NCI-H2171 treated with DMSO at 0.1 percent for 48 hours (cell line): ENCODE measurements at regions not wholly inside any gene's neighbourhood (a gene's known extent, or its start where the extent isn't known, plus 50 kb on each side); places are given as distances from the start of the nearest gene placed in this dataset.

Experiments used
- DNase-seq: peaks from one replicate; lab custom pipeline; 2025; lab: John Stamatoyannopoulos, UW

DNA sequence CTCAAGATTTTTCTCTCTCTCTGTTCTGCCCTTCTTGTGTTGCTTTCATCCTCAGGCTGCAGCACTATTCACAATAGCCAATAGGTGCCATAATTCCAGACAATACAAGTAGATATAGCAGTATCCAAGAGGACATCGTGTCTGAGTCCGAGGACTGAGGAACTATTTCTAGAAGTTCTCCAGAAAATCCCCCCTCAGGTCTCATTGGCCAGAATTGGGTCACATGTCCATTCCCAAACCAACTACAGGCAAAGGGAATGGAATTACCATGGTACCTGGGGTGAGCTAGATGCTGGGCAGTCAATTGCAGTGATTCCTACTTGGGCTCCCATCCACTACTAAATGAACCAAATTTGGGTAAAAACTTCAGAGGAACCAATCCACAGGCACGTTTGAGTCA lies 301.9 kb upstream of the RASGEF1B start:
- DNase-seq, result no peak

DNA sequence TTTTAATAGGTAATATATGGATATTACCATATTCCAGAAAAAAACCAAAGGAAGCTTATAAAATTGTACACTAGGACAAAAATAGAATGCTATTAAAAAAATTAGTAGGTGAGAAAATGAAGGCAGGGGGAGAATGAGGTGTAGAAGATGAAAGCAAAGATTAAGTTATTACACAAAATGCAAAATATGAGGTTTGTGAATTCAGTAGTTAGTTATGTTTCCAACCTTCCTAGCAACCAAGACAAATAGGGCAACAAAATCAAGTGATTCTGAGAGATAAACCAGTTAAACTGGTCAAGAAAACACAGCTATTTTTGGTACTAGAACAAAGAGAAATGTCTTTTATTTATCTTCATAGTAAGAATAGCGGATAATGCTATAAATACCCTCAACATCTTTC lies 300.0 kb upstream of the RASGEF1B start:
- DNase-seq, result no peak

DNA sequence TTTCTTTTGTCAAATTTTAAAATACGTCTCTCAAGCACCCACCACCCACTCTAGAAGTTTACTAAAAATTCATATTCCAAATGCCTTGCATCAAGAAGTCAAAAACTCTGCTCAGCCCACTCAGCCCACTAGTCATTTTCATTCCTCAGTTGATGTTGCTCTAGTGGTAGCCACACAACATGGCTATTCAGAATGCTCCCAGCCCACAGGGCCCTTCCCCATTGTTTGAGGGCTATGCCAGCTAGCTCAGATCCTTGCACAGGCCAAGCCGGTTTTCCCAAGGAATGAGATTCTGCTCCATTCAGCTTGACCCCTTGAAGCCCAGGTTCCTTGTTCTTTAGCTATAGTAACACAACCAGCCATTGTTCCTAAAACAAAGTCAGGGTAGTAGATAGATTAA lies 297.5 kb upstream of the RASGEF1B start:
- no peak for DNase-seq

DNA sequence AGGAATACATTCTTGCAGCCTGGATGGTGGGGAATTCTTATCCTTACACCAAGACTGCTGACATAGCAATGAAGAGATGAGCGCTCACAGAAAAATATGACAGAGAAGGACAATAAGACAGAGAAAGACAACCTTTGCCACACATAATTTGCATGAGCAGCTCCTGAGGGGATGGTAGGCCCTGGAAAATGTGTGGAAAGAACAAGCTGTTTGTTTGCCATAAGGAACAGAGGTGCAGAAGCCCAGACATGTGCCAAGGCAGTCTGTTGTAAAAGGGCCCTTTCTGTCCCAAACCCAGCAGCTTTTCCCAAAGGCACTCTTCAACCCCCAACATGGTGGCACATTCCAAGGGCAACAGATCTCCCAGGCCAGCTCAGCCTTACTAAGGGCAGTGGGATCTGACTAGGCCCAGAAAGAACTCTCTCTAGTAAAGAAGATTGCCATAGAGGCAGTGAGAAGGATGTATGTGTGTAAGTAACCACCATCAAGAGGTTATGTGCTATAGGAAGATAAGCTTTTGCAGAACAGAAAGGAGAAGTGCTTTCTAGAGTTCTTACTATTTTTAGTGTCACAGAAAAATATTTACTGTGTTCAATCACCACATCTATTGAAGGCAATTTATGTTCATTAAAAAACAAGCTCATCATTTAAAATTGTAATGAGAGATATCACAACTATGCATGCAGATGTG lies 287.0 kb upstream of the RASGEF1B start:
- DNase-seq, result no peak

DNA sequence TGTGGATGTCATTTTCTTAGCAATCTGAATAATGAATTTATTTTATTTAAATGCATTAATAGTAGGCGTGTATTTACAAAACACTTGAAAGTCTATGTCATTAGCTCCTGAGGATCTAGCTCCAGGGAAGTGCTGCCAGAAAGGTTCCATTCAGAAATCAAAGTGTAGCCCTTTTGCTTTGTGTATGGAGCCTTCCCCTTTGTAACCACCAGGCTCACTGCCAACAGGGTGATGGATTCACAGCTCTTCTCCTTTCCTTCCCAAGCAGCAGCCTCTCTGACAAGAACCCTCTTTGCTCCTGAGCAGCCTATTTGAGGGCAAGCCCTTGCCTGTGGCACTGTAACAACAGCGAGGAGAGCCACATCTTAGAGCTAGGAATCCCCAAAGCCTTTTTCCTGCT lies 286.0 kb upstream of the RASGEF1B start:
- DNase-seq, result no peak

DNA sequence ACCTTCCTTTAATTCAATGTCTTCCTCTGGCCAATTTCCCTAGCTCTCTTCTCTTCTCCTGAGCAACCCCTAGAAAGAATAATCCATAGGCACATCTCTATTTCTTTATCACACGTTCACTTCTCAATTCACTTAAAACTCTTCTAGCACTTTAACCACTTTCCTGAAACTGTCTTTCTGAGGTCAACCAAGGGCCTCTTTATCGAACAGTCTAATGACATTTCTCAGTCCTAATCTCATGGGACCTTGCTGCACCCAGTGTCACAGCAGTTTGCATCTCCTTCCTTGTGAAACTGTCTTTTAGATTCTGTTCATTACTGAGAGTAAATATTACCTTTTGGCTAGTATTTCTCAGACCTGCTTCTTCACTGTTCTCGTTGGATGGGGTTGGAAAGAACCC lies 285.3 kb upstream of the RASGEF1B start:
- no peak for DNase-seq

DNA sequence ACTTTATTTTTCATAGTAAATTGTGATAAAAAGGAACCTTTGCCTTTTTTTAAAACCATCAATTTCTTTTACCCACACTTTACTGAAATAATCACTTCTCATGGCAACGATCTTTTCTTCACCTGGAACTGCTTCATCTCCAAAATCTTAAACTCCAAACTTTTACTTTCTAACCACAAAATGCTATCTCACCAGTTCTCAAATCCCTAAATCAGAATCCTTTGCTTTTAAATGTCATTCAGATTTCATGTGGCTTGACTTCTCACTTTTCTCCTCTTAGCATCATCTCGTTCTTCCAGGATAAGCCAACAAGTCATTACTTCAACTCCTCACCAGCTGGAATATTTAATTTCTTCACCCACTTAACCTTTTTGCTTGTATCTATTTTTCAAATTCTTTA lies 284.3 kb upstream of the RASGEF1B start:
- DNase-seq, result no peak

DNA sequence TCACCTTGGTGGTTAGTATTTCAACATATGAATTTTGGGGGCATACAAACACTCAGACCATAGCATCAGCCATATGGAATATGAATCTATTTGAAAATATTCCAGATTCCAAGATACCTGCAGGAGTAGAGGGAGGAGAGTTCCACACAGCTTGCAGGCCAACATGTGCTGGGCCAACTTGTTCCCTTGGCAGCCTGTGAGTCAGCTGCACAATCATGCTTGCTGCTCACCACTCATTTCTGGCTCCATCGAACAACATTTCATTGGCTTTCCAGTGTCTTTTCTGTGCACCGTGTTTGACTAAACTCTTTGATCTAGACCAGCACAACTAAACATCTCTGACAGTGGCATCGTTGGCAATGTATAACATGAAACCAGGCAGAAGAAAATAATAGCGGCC lies 282.5 kb upstream of the RASGEF1B start:
- no peak for DNase-seq

DNA sequence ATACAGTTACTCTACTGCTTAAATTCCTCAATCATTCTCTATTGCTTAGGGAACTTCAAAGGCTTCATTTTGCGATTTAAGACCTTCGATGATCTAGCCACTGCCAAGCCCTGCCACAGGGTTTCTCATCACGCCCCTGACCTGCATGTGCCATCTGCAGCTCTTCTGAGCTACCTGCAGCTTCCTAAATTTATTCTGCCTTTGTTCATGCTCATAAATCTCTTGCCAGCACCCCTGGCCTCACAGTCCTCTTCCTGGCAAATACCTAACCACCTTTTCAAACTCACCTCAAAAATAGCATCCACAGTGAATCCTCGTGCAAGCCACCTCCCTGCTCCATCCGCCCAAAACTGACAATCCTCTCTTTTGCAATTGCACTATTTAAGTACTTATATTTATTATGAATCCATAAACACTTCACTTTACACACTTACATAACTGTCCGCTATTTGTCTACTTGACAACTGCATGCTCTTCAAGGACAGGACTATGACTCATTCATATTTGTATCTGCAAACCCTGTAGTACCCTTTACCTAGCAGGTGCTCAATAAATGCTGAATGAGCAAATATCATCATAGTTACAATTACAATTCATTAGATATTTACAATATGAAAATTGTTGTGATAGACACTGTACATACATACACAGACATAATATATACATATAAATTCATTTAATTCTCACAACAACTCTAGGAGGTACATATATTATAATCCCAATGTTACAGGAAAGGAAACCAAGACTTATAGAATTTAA lies 280.0 kb upstream of the RASGEF1B start:
- DNase-seq, result peak; percentile 1

DNA sequence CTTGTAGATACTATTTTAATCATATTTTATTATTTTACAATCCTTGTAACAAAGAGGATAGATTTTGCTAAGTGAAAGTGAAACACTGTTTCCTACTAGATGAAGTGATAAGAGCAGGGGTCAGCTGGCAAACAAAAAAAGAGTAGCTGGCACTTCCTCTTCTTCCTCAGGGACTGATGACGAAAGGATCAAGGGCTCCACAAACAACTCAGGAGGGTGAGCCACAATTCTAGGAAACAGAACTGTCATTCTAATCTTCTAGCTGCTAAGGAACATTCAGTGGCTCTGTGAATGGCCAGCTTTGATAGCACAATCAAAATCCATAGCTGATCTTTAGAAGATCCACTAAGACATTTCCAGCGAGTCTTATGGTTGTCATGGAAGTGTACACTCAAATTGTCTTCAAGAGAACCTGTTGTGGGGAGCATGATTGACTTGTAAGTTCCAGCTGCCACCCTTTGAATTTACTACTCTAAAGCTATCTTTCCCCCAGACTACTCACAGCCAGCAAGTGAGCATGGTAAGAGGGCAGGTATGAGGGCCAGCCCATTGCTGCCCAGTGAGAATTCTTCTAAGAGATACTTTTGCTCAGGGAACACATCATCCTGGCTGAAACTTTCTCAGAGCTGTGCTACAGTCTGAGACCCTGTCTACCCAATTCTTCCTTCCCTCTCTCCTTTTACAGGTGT lies 275.7 kb upstream of the RASGEF1B start:
- no peak for DNase-seq

DNA sequence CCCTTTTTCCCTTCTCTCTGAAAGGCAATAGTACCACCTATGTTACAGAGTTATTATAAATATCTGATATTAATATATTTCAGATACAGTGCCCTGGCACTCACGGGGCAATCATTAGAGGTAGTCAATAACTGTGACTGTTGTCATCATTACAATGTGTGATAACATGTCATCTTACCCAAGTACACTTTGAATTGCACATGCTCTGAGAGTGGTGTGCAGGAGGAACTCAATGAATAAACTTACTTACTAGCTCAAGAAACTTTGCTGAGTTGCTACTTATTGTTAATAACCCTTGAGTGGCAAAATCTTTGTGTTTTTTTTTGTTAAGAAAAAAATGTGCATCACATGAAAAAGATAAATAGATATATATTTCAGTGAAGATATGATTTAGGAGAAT lies 275.1 kb upstream of the RASGEF1B start:
- DNase-seq, result no peak

DNA sequence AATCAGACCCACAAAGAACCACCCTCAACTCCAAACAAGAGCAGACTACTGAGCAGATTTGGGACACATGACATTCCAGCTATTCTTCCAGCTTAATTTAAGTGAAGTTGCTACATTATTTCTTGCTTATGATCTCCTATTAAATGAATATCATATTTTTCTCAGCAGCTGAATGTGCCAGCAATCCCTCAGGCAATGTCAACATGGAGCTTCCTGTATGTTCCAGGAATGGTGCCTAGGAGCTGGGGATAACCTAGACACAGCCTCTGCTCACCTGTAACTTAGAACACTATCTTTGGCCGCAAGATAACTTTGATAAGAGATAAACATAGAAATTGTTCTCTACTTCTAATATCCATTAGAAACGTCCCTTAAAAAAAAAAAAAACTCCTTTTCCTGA lies 274.4 kb upstream of the RASGEF1B start:
- peak; percentile 0 for DNase-seq

DNA sequence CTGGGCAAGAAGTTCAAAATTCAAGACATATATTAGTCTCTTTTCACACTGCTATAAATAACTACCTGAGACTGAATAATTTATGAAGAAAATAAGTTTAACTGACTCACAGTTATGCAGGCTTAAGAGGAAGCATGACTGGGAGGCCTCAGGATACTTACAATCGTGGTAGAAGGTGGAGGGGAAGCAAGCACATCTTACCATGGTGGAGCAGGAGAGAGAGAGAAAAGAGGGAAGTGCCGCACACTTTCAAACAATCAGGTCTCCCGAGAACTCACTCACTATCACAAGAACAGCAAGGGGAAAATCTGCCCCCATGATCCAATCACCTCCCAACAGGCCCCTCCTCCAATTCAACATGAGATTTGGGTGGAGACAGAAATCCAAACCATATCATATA lies 273.3 kb upstream of the RASGEF1B start:
- no peak for DNase-seq

DNA sequence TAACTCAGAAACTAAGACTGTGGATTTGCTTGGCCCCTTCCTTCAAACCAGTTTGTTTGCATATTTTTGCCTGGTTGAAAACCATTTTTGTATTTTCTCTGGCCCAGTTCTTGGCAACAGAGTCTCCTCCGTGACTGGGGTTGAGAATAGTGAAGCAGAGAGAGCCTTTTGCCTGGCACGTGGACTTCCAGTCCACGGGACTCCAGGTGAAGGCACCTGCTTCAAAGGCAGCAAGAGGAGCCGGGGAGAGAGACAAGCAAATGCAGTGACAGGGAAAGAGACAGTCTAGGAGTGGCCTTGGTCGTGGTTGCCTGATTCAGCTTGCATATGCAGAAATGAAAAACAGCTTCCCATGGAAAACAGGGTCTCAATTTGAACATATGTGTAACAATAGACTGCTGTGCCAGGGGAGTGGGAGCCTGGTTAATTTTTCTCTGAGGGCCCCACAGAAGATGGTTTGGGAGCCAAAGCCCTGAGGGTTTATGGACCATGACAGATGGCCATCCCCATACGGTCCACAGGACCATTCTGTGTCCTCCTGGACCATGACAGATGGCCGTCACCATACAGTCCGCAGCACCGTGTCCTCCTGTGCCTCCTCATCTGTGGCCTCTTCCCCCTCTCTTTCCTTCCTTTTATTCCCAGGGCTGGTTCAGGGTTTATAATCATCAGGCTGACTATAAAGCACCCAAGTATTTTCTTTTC lies 272.2 kb upstream of the RASGEF1B start:
- peak; percentile 11 for DNase-seq

DNA sequence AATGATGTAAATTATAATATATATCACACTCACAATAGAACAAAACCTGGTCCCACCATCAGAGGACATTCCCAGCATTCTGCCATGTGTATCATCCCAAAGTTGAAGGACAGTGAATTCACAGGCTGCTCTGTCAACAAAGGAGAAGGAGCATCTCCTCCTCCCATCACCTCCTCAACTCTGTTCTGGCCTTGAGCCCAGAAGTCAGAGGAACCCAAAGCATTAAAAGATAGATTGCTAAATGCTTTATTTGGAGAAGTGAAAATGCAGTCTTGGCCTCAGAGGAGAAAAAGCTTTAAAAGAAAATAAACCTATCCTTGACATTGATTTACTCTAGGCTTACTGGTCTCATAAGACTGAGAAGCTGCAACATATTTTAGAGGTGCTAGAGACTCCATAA lies 268.8 kb upstream of the RASGEF1B start:
- DNase-seq, result no peak

DNA sequence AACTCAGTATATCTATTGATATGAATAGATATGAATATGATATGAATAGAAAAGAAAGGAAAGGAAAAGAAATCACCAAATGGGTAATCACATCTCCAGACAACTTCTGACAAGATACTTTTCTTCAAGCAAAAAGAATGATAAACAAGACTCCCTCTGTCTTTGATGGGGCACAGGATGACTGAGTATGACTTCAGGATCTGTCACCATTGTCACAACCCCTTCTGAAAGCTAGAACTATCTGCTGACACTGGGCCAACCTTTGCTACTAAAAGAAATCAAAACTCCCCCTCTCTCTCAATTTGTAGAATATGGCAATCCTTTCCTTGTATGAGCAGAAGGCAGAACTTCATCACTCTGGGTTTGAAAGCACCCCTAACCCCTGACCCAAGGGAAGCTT lies 267.2 kb upstream of the RASGEF1B start:
- no peak for DNase-seq

DNA sequence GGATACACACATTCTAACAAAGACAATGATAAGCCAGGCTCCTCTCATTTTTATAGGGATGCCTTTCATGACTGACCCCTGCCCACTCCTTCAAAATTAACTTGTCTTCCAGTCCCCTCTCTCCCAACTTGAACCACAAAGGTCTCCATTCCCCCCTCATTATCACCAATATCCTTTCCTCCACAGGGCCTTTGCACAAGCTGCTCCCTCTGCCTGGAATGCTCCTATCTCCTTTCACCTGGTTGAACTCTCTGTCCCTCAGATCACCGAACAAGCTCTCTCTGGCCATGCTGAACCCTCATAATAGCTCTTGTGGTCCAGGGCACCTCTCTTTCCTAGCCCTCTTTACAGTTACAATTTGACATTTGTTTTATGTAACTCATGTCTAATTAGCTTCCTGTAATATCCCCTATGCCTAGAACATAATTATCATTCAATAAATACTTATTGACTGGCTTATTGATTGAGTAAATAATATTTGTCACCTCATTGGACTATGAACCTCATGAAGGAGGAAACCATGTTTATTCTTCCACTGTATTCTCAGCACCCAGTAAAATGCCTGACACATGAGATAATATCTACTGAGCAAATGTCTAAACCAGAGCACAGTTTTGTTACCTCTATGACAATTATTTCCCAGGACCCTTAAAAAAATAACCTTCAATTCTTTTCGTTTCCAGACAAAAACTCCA lies 266.3 kb upstream of the RASGEF1B start:
- no peak for DNase-seq

DNA sequence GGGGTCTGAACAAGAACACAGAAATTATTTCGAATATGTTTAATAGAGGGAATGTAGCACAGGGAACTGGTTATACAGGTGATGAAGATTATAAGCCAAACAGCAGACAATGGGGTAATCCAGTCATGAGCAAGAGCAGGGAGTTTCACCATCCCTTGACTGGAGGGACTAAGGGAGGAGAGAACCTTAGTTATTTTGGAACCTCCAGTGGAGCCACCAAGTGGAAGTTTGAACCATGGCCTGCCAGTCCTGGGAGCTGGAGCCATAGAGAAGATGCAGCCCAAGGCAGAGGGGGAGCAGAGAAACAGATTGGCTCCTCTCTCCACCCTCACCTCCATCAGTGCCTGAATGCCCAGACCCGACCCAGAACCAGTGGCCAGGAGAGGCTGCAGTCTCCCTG lies 264.6 kb upstream of the RASGEF1B start:
- no peak for DNase-seq

DNA sequence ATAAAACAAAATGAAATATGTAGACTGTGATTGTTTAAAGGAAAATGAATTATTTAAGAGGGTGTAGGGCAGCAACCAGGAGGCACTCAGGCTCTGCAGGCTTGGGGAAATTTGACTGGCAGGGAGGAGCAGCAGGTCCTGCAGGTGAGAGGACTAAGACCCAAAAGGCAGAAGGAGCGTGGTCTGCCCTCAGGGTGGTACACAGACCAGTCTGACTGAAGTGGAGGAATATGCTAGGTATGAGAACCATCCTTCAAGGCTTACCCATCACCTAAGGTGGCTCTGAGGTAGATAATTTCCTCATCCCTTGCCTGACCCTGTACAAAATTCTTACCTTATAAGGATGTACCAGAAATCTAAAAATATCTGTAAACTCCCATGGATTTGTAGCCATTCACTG lies 261.3 kb upstream of the RASGEF1B start:
- no peak for DNase-seq

DNA sequence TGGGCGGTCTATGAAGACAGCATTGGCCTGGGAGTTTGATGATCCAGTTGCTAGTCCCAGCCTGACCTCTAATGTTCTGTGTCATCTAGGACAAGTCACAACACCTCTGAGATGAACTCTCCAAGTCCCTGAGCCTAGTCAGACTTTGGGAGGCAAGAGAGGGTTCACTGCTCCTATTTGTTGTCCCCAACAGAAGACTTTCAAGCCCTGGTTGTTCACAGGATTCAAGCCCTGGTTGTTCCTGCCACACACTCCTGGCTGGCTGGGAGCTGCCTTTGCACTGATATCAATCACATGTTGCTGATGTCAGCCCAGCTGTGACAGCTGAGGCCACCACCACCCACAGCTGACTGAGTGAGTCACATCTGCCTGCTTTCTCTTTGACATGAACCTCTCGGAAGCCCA lies 253.2 kb upstream of the RASGEF1B start:
- peak; percentile 36 for DNase-seq

DNA sequence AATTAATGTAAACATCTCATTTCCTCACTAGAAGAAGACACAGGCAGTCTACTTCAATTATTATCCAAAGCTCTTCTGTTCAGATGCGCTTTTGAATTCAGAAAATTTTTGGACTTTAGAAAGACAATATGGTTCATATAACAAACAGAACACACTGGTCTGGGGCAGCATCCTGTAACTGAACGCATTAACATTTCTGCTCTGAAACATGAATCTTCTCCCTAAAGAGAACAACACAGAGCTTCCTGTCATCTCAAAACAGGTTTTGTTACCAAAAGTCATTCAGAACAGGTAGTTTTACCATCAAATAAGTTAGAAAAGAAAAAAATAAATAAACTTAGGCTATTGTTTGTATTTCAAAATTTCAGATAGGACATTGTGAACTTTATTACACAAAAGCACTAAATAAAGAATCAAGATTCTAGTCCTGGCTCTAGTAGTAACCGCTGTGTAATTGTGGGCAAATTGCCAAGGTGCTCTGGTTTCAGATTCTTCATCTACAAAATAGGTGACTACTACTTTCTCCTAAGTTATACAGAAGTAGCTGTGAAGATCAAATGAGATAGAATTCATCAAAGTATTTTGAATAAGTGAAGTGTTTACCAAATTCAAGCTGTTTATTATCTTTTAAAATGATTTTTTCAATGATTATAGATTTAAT lies 252.3 kb upstream of the RASGEF1B start:
- DNase-seq, result peak; percentile 59
